ENCODE measurements at regions not wholly inside any gene's neighbourhood (a gene's known extent, or its start where the extent isn't known, plus 50 kb on each side); places are given as distances from the start of the nearest gene placed in this dataset.

- peaks cover 0 to 13% (median 0%) of the 10 kb centered on the region in 4 donors for H3K4me1 ChIP-seq
- intact Hi-C loops (cut with DNase I; ENCODE audit: low total_unique reads) = no loop called here
- no peaks in the 10 kb centered on the region for H3K36me3 ChIP-seq
- H3K4me3 ChIP-seq = no peak overlapping the region
- no peak for TF ChIP-seq CTCF (IDR thresholded peaks at IDR 0.05)
- no peak for DNase-seq
- H3K27me3 ChIP-seq = no peaks in the 10 kb centered on the region
- no peaks in the 10 kb centered on the region for H3K9me3 ChIP-seq
- no peak overlapping the region for H3K27ac ChIP-seq
Observed at GRCh38 chr1:69223156-69223555, 344.6 kb upstream of the LRRC7 start.

- no peak for TF ChIP-seq CTCF (IDR thresholded peaks at IDR 0.05)
- H3K27ac ChIP-seq = no peak overlapping the region
- H3K36me3 ChIP-seq = no peaks in the 10 kb centered on the region
- no peaks in the 10 kb centered on the region for H3K9me3 ChIP-seq
- H3K4me1 ChIP-seq = no peaks in the 10 kb centered on the region
- H3K4me3 ChIP-seq = no peak overlapping the region
- no peak for DNase-seq
- intact Hi-C loops (cut with DNase I; ENCODE audit: low total_unique reads) = no loop called here
- H3K27me3 ChIP-seq = no peaks in the 10 kb centered on the region
Observed at GRCh38 chr1:69228501-69228900, 339.2 kb upstream of the LRRC7 start.

- no peak for TF ChIP-seq CTCF (IDR thresholded peaks at IDR 0.05)
- intact Hi-C loops (cut with DNase I; ENCODE audit: low total_unique reads) = no loop called here
- no peak overlapping the region for H3K27ac ChIP-seq
- no peaks in the 10 kb centered on the region for H3K4me1 ChIP-seq
- H3K27me3 ChIP-seq = no peaks in the 10 kb centered on the region
- H3K9me3 ChIP-seq = no peaks in the 10 kb centered on the region
- H3K36me3 ChIP-seq = no peaks in the 10 kb centered on the region
- DNase-seq = no peak
- no peak overlapping the region for H3K4me3 ChIP-seq
Observed at GRCh38 chr1:69230208-69230607, 337.5 kb upstream of the LRRC7 start.

- Histone ChIP-seq H3K9me3 (no peaks in the 10 kb centered on the region), H3K4me1 (no peaks in the 10 kb centered on the region), H3K36me3 (no peaks in the 10 kb centered on the region), H3K27me3 (no peaks in the 10 kb centered on the region), H3K27ac (no peak overlapping the region), H3K4me3 (no peak overlapping the region)
- DNase-seq = no peak
- no peak for TF ChIP-seq CTCF (IDR thresholded peaks at IDR 0.05)
- intact Hi-C loops (cut with DNase I; ENCODE audit: low total_unique reads) = no loop called here
Observed at GRCh38 chr1:69233463-69233862, 334.3 kb upstream of the LRRC7 start.

- intact Hi-C loops (cut with DNase I; ENCODE audit: low total_unique reads) = no loop called here
- no peaks in the 10 kb centered on the region for H3K9me3 ChIP-seq
- H3K4me3 ChIP-seq = no peak overlapping the region
- H3K36me3 ChIP-seq = no peaks in the 10 kb centered on the region
- H3K4me1 ChIP-seq = no peaks in the 10 kb centered on the region
- H3K27me3 ChIP-seq = no peaks in the 10 kb centered on the region
- DNase-seq = no peak
- no peak overlapping the region for H3K27ac ChIP-seq
- TF ChIP-seq CTCF (IDR thresholded peaks at IDR 0.05) = no peak
Observed at GRCh38 chr1:69244211-69244610, 323.5 kb upstream of the LRRC7 start.

GRCh38 chr1:69246109-69246508 is 321.6 kb upstream of the LRRC7 start:
- intact Hi-C loops (cut with DNase I; ENCODE audit: low total_unique reads) = no loop called here
- DNase-seq = no peak
- H3K36me3 ChIP-seq = no peaks in the 10 kb centered on the region
- H3K9me3 ChIP-seq = no peaks in the 10 kb centered on the region
- no peak overlapping the region for H3K4me3 ChIP-seq
- no peak overlapping the region for H3K27ac ChIP-seq
- no peak for TF ChIP-seq CTCF (IDR thresholded peaks at IDR 0.05)
- H3K4me1 ChIP-seq = no peaks in the 10 kb centered on the region
- no peaks in the 10 kb centered on the region for H3K27me3 ChIP-seq

Data from tibial artery (tissue), 4 donors.